ENCODE measurements at regions not wholly inside any gene's neighbourhood (a gene's known extent, or its start where the extent isn't known, plus 50 kb on each side); places are given as distances from the start of the nearest gene placed in this dataset.

DNA sequence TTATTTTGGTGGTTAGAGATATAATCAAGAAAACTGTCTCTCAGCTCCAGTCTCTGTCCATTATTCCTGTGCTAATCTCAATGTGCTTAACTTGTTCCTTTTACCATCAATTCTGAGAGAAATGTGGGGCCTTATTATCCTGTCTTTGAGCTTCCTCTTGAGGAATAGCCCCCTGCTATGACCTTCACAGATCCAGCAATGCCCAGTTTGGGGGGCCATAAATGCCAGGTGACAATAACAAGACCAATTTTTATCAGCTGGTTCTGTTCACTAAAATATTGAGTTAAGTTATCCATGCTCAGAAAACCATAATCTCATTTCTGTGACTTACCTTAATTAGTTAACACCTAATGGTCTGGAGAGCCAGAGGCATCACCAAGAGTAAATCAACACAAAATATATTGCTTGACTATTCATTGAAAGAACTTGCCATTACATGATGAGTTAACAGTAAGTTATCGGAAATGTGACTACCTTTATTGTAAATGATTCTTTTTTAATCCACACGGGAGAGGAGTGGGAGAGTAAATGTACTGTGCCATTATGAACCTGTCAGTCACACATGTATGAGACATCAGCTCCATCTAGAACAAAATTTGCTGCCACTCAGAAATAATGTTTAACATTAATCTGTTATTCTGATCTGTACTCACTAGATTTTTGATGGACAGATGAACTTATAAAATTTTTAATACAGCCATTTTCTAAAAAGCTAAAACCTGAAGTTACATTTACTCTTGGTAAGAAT lies 149.7 kb downstream of the ID4 start:
- TF ChIP-seq, protein P1, sequence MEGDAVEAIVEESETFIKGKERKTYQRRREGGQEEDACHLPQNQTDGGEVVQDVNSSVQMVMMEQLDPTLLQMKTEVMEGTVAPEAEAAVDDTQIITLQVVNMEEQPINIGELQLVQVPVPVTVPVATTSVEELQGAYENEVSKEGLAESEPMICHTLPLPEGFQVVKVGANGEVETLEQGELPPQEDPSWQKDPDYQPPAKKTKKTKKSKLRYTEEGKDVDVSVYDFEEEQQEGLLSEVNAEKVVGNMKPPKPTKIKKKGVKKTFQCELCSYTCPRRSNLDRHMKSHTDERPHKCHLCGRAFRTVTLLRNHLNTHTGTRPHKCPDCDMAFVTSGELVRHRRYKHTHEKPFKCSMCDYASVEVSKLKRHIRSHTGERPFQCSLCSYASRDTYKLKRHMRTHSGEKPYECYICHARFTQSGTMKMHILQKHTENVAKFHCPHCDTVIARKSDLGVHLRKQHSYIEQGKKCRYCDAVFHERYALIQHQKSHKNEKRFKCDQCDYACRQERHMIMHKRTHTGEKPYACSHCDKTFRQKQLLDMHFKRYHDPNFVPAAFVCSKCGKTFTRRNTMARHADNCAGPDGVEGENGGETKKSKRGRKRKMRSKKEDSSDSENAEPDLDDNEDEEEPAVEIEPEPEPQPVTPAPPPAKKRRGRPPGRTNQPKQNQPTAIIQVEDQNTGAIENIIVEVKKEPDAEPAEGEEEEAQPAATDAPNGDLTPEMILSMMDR (IDR thresholded peaks at IDR 0.05 in 4 of 5, conservative IDR thresholded peaks at IDR 0.05 in 1 of 5): no peak
- no peak for TF ChIP-seq POLR2A (IDR thresholded peaks at IDR 0.05)
